Tibial nerve (tissue), 4 donors: ENCODE measurements at regions not wholly inside any gene's neighbourhood (a gene's known extent, or its start where the extent isn't known, plus 50 kb on each side); places are given as distances from the start of the nearest gene placed in this dataset.

Experiments
- DNase-seq, 2 donors: peaks; one replicate each; pipeline ENCODE4 v3.0.0-alpha.2; 2019; ENCODE audit warnings: low spot score in 2 of 2
- H3K27ac ChIP-seq, 4 donors: fragments of 200-600 bp; sonication (generic) in 3 of 4; one replicate each; pipeline ENCODE4 v1.5.1; 2017 to 2019; ENCODE audit warnings: mild to moderate bottlenecking in 1 of 4
- H3K27me3 ChIP-seq, 2 donors: fragments of 200-600 bp; sonication (generic) in 1 of 2; one replicate each; pipeline versions ENCODE4 v1.5.1 to v1.6.0; 2017 to 2019
- H3K36me3 ChIP-seq, 3 donors: fragments of 200-600 bp; sonication (generic); one replicate each; pipeline ENCODE4 v1.5.1; 2018 to 2019
- H3K4me1 ChIP-seq, 4 donors: fragments of 200-600 bp; sonication (generic) in 3 of 4; one replicate each; pipeline ENCODE4 v1.5.1; 2017 to 2019
- H3K4me3 ChIP-seq, 4 donors: fragments of 200-600 bp; sonication (generic) in 3 of 4; one replicate each; pipeline ENCODE4 v1.5.1; 2017 to 2019; ENCODE audit warnings: mild to moderate bottlenecking in 1 of 4, moderate library complexity in 1 of 4
- H3K9me3 ChIP-seq, 4 donors: fragments of 200-600 bp; sonication (generic) in 3 of 4; one replicate each; pipeline ENCODE4 v1.5.1; 2017 to 2019
- CTCF ChIP-seq, 5 experiments: fragments of 200-600 bp in 3 of 5; fragments of 450-650 bp in 2 of 5; sonication (generic) in 3 of 5; IDR thresholded peaks; one replicate each; pipeline ENCODE4 v1.5.1; 2016 to 2019; ENCODE audit warnings: antibody characterized with exemption in 5 of 5, mild to moderate bottlenecking in 3 of 5, moderate library complexity in 2 of 5
- EP300 ChIP-seq, 2 donors: sonication (generic); formaldehyde crosslinking; IDR thresholded peaks; one replicate each; pipeline ENCODE4 v1.6.1; 2017; ENCODE audit warnings: antibody characterized with exemption in 2 of 2, mild to moderate bottlenecking in 1 of 2
- POLR2A ChIP-seq, 2 donors: fragments of 450-650 bp; IDR thresholded peaks; one replicate each; pipeline ENCODE4 v1.6.1; 2017; ENCODE audit warnings: antibody characterized with exemption in 2 of 2, mild to moderate bottlenecking in 2 of 2, moderate library complexity in 2 of 2
- WGBS, 2 donors: methylation state at CpG; one replicate each; pipeline ENCODE4 v1.1.5; 2018; 5-methylcytosine and 5-hydroxymethylcytosine counted together

GRCh38 chr18:27600245-27600644 lies 415.1 kb upstream of the CHST9 start:
- TF ChIP-seq POLR2A (IDR thresholded peaks at IDR 0.05) = no peak
- TF ChIP-seq EP300 (IDR thresholded peaks at IDR 0.05) = no peak
- H3K27me3 ChIP-seq = no peaks in the 10 kb centered on the region
- H3K4me1 ChIP-seq = no peaks in the 10 kb centered on the region
- H3K9me3 ChIP-seq = no peaks in the 10 kb centered on the region
- H3K36me3 ChIP-seq = no peaks in the 10 kb centered on the region
- no peak overlapping the region for H3K4me3 ChIP-seq
- no peak overlapping the region for H3K27ac ChIP-seq
- DNase-seq = no peak

GRCh38 chr18:27599202-27599829 lies 414.2 kb upstream of the CHST9 start:
- 79 to 88% methylated on average over 1 of the region's 1 CpG for WGBS, 2 donors
- no peak for TF ChIP-seq POLR2A (IDR thresholded peaks at IDR 0.05)
- TF ChIP-seq CTCF (IDR thresholded peaks at IDR 0.05) = peak; percentile 45 to 83 (median 65)
- Histone ChIP-seq H3K36me3 (no peaks in the 10 kb centered on the region), H3K9me3 (no peaks in the 10 kb centered on the region), H3K27ac (no peak overlapping the region), H3K4me3 (no peak overlapping the region), H3K4me1 (no peaks in the 10 kb centered on the region), H3K27me3 (no peaks in the 10 kb centered on the region)
- DNase-seq = peak in 1 of 2 donors; percentile 49

GRCh38 chr18:27595113-27595838 lies 410.2 kb upstream of the CHST9 start:
- no peak for DNase-seq
- no peak overlapping the region for H3K27ac ChIP-seq
- H3K9me3 ChIP-seq = no peaks in the 10 kb centered on the region
- no peaks in the 10 kb centered on the region for H3K4me1 ChIP-seq
- WGBS, 2 donors = 59 to 75% methylated on average over 5 of the region's 5 CpGs
- no peaks in the 10 kb centered on the region for H3K36me3 ChIP-seq
- no peaks in the 10 kb centered on the region for H3K27me3 ChIP-seq
- no peak overlapping the region for H3K4me3 ChIP-seq
- TF ChIP-seq CTCF (IDR thresholded peaks at IDR 0.05) (no peak), POLR2A (IDR thresholded peaks at IDR 0.05) (no peak), EP300 (IDR thresholded peaks at IDR 0.05) (no peak)

GRCh38 chr18:27585602-27586173 lies 400.6 kb upstream of the CHST9 start:
- no peak overlapping the region for H3K4me3 ChIP-seq
- H3K4me1 ChIP-seq = no peaks in the 10 kb centered on the region

GRCh38 chr18:27583466-27583865 lies 398.4 kb upstream of the CHST9 start:
- peaks cover 0 to 10% (median 0%) of the 10 kb centered on the region in 4 donors for H3K9me3 ChIP-seq
- no peak overlapping the region for H3K4me3 ChIP-seq
- no peaks in the 10 kb centered on the region for H3K36me3 ChIP-seq
- no peaks in the 10 kb centered on the region for H3K4me1 ChIP-seq
- no peaks in the 10 kb centered on the region for H3K27me3 ChIP-seq
- TF ChIP-seq CTCF (IDR thresholded peaks at IDR 0.05) = no peak
- no peak for TF ChIP-seq POLR2A (IDR thresholded peaks at IDR 0.05)
- DNase-seq = no peak
- no peak overlapping the region for H3K27ac ChIP-seq
- WGBS, 2 donors = 79 to 80% methylated on average over 1 of the region's 1 CpG

More at GRCh38 chr18:27585602-27586173, 400.6 kb upstream of the CHST9 start:
- no peaks in the 10 kb centered on the region for H3K27me3 ChIP-seq
- H3K27ac ChIP-seq = no peak overlapping the region
- TF ChIP-seq EP300 (IDR thresholded peaks at IDR 0.05) = no peak
- no peaks in the 10 kb centered on the region for H3K36me3 ChIP-seq
- 41 to 50% methylated on average over 10 of the region's 10 CpGs for WGBS, 2 donors
- DNase-seq = no peak
- H3K9me3 ChIP-seq = peaks cover 0 to 10% (median 0%) of the 10 kb centered on the region in 4 donors

- 59 to 70% methylated on average over 4 of the region's 4 CpGs for WGBS, 2 donors
- Histone ChIP-seq H3K4me1 (no peaks in the 10 kb centered on the region), H3K27me3 (no peaks in the 10 kb centered on the region), H3K27ac (no peak overlapping the region), H3K4me3 (no peak overlapping the region), H3K36me3 (no peaks in the 10 kb centered on the region), H3K9me3 (peaks cover 0 to 10% (median 0%) of the 10 kb centered on the region in 4 donors)
- no peak for DNase-seq
- no peak for TF ChIP-seq POLR2A (IDR thresholded peaks at IDR 0.05)
- TF ChIP-seq CTCF (IDR thresholded peaks at IDR 0.05) = no peak
- TF ChIP-seq EP300 (IDR thresholded peaks at IDR 0.05) = no peak
Observed at GRCh38 chr18:27582760-27583412, 397.8 kb upstream of the CHST9 start.
